ENCODE measurements at regions not wholly inside any gene's neighbourhood (a gene's known extent, or its start where the extent isn't known, plus 50 kb on each side); places are given as distances from the start of the nearest gene placed in this dataset.
A peak's percentile ranks its signal among the peaks of the same experiment; 100 is the strongest.
"Not testable (repeated sequence)": the region's sequence is repeated elsewhere in the genome, so short reads cannot be mapped to it uniquely, and the experiment has no call there.

GRCh38 chr5:147084702-147085101 lies 150.1 kb upstream of the STK32A start:
- no peak for DNase-seq

- no peak for DNase-seq
Observed at GRCh38 chr5:147085409-147085808, 149.4 kb upstream of the STK32A start.

GRCh38 chr5:147092044-147092443 lies 142.8 kb upstream of the STK32A start:
- no peak for DNase-seq

- DNase-seq, result no peak
Observed at GRCh38 chr5:147093138-147093537, 141.7 kb upstream of the STK32A start.

- DNase-seq, result no peak
Observed at GRCh38 chr5:147095740-147096139, 139.1 kb upstream of the STK32A start.

- peak; percentile 30 for DNase-seq
Observed at GRCh38 chr5:147098233-147098790, 136.5 kb upstream of the STK32A start.

- DNase-seq, result no peak
Observed at GRCh38 chr5:147101659-147102369, 133.0 kb upstream of the STK32A start.

- DNase-seq, result no peak
Observed at GRCh38 chr5:147112899-147113298, 121.9 kb upstream of the STK32A start.

- DNase-seq, result no peak
Observed at GRCh38 chr5:147113967-147114366, 120.9 kb upstream of the STK32A start.

GRCh38 chr5:147139759-147140158 lies 95.1 kb upstream of the STK32A start:
- DNase-seq, result not testable (repeated sequence)

- DNase-seq, result no peak
Observed at GRCh38 chr5:147140558-147140957, 94.3 kb upstream of the STK32A start.

GRCh38 chr5:147141580-147141979 lies 93.2 kb upstream of the STK32A start:
- not testable (repeated sequence) for DNase-seq

GRCh38 chr5:147143215-147143614 lies 91.6 kb upstream of the STK32A start:
- DNase-seq, result no peak

- DNase-seq, result no peak
Observed at GRCh38 chr5:147145328-147145727, 89.5 kb upstream of the STK32A start.

GRCh38 chr5:147148715-147149114 lies 86.1 kb upstream of the STK32A start:
- no peak for DNase-seq

GRCh38 chr5:147152086-147152485 lies 82.7 kb upstream of the STK32A start:
- no peak for DNase-seq

GRCh38 chr5:147154809-147155208 lies 80.0 kb upstream of the STK32A start:
- DNase-seq, result no peak

GRCh38 chr5:147156012-147156411 lies 78.8 kb upstream of the STK32A start:
- no peak for DNase-seq

GRCh38 chr5:147160902-147161700 lies 73.7 kb upstream of the STK32A start:
- DNase-seq, result peak; percentile 23

GRCh38 chr5:147162740-147163139 lies 72.1 kb upstream of the STK32A start:
- no peak for DNase-seq

- no peak for DNase-seq
Observed at GRCh38 chr5:147167529-147167928, 67.3 kb upstream of the STK32A start.

GRCh38 chr5:147168578-147169327 lies 66.1 kb upstream of the STK32A start:
- DNase-seq, result no peak

GRCh38 chr5:147169399-147169798 lies 65.4 kb upstream of the STK32A start:
- DNase-seq, result no peak
